BLaER1 treated with 17β-estradiol and CSF1 and Interleukin-3, amounts not matched to agents 10 nM and 100 nM (cell line): ENCODE measurements at regions not wholly inside any gene's neighbourhood (a gene's known extent, or its start where the extent isn't known, plus 50 kb on each side); places are given as distances from the start of the nearest gene placed in this dataset.

Experiments
- H3K27ac ChIP-seq, 11 experiments: shearing (Covaris generic); formaldehyde crosslinking; 2 replicates each; pipeline ENCODE4 v1.8.1; 2022
- H3K27me3 ChIP-seq, 11 experiments: shearing (Covaris generic); formaldehyde crosslinking; 2 replicates each; pipeline ENCODE4 v1.8.1; 2022
- H3K36me3 ChIP-seq, 11 experiments: shearing (Covaris generic); formaldehyde crosslinking; 2 replicates each; pipeline ENCODE4 v1.8.1; 2022
- H3K4me1 ChIP-seq, 10 experiments: shearing (Covaris generic); formaldehyde crosslinking; 2 replicates each; pipeline ENCODE4 v1.8.1; 2022
- H3K4me2 ChIP-seq, 11 experiments: shearing (Covaris generic); formaldehyde crosslinking; 2 replicates each; pipeline ENCODE4 v1.8.1; 2022
- H3K4me3 ChIP-seq, 10 experiments: shearing (Covaris generic); formaldehyde crosslinking; 2 replicates each; pipeline ENCODE4 v1.8.1; 2022
- H3K9ac ChIP-seq, 11 experiments: shearing (Covaris generic); formaldehyde crosslinking; 2 replicates each; pipeline ENCODE4 v1.8.1; 2022
- H3K9me3 ChIP-seq, 11 experiments: shearing (Covaris generic); formaldehyde crosslinking; replicated peaks in 1 of 11; 2 replicates each; pipeline ENCODE4 v1.8.1; 2022
- H4K20me1 ChIP-seq, 11 experiments: shearing (Covaris generic); formaldehyde crosslinking; 2 replicates each; pipeline ENCODE4 v1.8.1; 2022
- Cebpa-rat ChIP-seq, 11 experiments: shearing (Covaris generic); IDR thresholded peaks; 2 replicates each; pipeline ENCODE4 v1.8.1; 2022

DNA sequence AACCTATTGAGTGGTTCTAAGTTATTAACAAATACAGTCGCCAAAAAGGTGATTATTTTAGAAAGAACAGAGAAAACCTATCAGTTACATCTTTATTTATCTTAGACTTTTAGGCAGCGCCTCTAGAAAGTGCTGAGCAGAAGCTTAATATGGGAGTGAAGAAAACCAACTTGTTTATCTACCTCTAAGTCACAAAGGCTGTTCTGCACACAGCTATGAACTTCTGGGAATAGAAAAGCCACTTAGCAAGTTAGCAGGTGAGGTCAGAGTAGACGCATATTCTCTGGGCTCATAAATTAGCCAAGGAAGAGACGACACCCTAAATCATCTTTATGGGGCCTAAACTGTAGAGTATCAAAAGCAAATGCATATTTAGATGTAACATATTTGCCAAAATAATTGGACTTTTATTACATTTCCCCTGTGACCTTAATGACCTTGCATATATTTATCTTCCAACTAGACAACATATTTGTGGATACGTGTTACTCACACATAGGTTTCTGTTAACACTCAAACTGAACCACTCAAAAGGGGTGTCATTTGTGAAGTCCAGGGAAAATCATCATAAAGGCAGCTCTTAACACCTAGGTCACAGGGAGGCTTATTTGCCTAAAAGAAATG is 267.1 kb downstream of the ADGB start:
- Histone ChIP-seq H3K9me3 (no peaks in the 10 kb centered on the region), H3K4me3 (no peak overlapping the region), H3K27me3 (no peaks in the 10 kb centered on the region), H4K20me1 (no peaks in the 10 kb centered on the region), H3K4me1 (peaks cover 0 to 5% (median 0%) of the 10 kb centered on the region in 10 experiments; a peak in 6 of 20 replicates), H3K9ac (no peak overlapping the region), H3K4me2 (no peak overlapping the region), H3K36me3 (no peaks in the 10 kb centered on the region), H3K27ac (no peak overlapping the region)
- no peak for TF ChIP-seq Cebpa-rat (IDR thresholded peaks at IDR 0.05)

DNA sequence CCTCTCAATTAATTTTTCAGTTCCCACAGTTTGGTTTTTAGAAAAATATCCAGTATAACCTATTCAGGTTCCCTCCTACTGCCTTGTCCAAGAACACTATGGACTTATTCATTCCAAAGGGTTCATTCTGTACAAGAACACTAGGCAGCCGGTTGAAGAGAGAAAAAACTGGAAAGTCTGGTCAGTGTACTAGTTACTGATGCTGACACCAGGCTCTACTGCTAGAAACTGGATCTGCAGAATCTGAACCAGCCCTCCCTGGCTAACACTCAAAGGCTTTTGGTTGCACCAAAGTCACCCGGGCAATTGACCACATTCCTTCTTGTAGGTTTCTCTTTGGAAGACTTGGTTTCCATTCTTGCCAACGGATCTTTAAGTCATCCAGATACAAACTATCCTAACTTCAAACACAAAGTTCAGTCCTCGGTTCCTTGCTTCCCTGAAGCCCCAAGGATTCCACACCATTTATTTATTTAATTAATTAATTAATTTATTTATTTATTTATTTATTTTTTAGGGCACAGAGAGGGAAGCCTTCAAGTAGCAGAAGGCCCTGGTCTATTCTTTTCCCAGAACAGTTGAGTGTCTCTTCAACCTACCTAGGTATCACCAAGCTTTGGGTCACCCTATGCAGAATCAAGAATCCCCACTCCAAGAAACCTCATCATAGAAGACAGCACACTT is 268.1 kb downstream of the ADGB start:
- Histone ChIP-seq H3K4me2 (no peak overlapping the region), H3K27me3 (no peaks in the 10 kb centered on the region), H3K9ac (no peak overlapping the region), H3K27ac (no peak overlapping the region), H3K9me3 (no peaks in the 10 kb centered on the region), H3K4me3 (no peak overlapping the region), H3K36me3 (no peaks in the 10 kb centered on the region), H4K20me1 (no peaks in the 10 kb centered on the region), H3K4me1 (peaks cover 0 to 9% (median 0%) of the 10 kb centered on the region in 10 experiments; a peak in 6 of 20 replicates)
- no peak for TF ChIP-seq Cebpa-rat (IDR thresholded peaks at IDR 0.05)

DNA sequence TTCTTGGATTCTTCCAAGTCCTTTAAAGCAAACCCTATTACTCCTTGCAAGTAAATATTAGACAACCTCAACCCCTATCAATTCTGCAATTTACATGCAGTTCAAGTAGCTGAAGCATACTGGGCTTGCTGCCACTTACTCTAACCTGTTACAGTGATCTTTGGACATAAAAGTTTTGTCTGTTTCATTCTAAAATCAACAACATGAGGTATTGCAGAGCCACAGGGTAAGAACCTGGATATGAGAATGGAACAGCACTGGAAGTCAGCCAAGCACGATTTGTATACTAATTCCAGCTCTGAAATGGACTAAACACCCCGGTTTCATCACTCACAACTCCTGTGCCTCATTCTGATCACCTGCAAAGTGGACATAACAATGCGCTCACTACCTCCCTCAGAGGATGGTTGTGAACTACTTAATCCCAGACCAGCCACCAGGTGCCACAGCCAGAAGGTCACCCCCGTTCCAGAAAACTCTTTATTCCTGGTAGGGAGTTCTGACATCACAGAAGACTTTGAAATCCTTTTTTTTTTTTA is 270.0 kb downstream of the ADGB start:
- no peaks in the 10 kb centered on the region for H3K9me3 ChIP-seq
- H3K4me2 ChIP-seq, result no peak overlapping the region
- no peak overlapping the region for H3K27ac ChIP-seq
- H3K4me3 ChIP-seq, result no peak overlapping the region
- H4K20me1 ChIP-seq, result no peaks in the 10 kb centered on the region
- H3K4me1 ChIP-seq, result peaks cover 0 to 9% (median 0%) of the 10 kb centered on the region in 10 experiments; a peak in 6 of 20 replicates
- TF ChIP-seq Cebpa-rat (IDR thresholded peaks at IDR 0.05), result no peak
- H3K9ac ChIP-seq, result no peak overlapping the region
- H3K36me3 ChIP-seq, result no peaks in the 10 kb centered on the region
- H3K27me3 ChIP-seq, result no peaks in the 10 kb centered on the region

DNA sequence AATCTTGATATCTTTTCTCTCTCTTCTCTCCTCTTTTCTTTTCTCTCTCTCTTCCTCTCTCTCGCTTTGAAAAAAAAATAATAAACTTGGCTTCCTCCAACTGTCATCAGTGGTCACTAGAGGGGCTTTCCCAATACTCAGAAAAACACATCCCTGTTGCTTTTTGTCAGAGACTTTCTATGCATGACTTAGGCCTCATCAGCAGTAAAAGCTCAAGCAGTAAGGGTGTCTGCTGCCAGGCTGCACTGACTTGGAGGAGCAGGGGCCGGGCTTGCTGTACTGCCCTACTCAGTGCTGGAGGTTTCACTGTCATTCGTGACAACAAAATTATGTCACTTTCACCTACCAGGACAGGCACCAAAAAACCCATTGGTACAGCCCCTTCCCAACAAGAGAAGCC is 272.0 kb downstream of the ADGB start:
- Histone ChIP-seq H3K4me3 (no peak overlapping the region), H3K36me3 (no peaks in the 10 kb centered on the region), H3K4me2 (peak overlapping the region in 3 of 11 experiments; percentile 30 to 60 (median 44); a peak in 5 of 22 replicates), H3K9me3 (no peaks in the 10 kb centered on the region), H3K4me1 (peaks cover 0 to 11% (median 1%) of the 10 kb centered on the region in 10 experiments; a peak in 12 of 20 replicates), H3K9ac (no peak overlapping the region), H3K27ac (no peak overlapping the region), H3K27me3 (no peaks in the 10 kb centered on the region), H4K20me1 (no peaks in the 10 kb centered on the region)
- no peak for TF ChIP-seq Cebpa-rat (IDR thresholded peaks at IDR 0.05)

DNA sequence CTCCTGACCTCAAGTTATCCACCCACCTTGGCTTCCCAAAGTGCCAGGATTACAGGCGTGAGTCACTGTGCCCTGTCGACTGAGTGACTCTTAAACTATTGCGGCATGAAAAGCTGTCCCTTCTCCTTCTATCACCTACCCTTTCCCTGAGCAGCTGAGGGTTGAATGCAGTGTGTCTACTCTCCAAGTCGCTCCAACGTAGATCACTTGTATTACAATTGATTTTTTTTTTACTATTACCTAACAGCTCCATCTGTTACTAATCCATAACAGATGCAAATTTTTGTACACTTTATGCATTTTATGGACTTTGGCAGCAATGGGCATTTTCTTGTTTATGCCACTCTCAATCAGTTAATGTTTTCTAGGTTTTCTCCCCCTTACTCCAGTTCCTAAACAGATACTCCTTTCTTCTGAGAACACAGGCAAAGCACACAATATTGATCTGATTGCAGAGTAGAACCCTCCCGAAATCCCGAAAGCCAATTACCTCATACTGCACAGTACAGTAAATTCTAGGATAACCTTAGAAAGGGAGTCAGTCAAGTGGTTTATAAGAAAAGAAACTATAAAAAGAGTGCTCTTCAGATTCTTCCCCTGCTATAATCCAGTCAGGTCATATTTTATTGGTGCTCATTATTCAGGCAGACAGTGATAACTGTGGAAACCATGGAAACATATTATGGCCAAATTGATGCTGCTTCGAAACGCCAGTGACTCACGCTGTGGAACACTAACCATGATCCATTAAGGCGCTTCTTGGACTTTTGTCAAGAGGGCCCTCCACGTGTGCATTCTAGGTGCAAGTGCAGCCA is 273.0 kb downstream of the ADGB start:
- TF ChIP-seq Cebpa-rat (IDR thresholded peaks at IDR 0.05), result no peak
- no peaks in the 10 kb centered on the region for H3K36me3 ChIP-seq
- no peak overlapping the region for H3K27ac ChIP-seq
- peaks cover 10 to 22% (median 11%) of the 10 kb centered on the region in 10 experiments for H3K4me1 ChIP-seq
- H4K20me1 ChIP-seq, result no peaks in the 10 kb centered on the region
- no peak overlapping the region for H3K4me2 ChIP-seq
- H3K9ac ChIP-seq, result no peak overlapping the region
- no peaks in the 10 kb centered on the region for H3K27me3 ChIP-seq
- H3K9me3 ChIP-seq, result no peaks in the 10 kb centered on the region
- H3K4me3 ChIP-seq, result no peak overlapping the region

DNA sequence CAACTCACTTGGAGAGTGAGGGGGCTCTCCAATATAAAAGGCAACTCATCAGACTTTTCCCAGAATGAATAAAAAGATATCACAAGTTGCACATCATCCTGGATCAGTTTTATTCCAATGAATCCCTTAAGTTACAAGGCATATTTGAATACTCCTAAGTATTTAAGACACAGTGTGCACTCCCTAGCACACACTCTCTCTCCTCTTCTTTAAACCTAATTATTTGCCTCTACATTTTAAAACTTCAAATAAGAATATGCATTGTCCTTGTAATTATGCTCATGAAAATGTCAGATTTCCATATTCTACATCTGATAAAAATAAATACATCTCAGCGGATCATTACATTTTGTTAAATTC is 273.6 kb downstream of the ADGB start:
- H3K27ac ChIP-seq, result no peak overlapping the region

DNA sequence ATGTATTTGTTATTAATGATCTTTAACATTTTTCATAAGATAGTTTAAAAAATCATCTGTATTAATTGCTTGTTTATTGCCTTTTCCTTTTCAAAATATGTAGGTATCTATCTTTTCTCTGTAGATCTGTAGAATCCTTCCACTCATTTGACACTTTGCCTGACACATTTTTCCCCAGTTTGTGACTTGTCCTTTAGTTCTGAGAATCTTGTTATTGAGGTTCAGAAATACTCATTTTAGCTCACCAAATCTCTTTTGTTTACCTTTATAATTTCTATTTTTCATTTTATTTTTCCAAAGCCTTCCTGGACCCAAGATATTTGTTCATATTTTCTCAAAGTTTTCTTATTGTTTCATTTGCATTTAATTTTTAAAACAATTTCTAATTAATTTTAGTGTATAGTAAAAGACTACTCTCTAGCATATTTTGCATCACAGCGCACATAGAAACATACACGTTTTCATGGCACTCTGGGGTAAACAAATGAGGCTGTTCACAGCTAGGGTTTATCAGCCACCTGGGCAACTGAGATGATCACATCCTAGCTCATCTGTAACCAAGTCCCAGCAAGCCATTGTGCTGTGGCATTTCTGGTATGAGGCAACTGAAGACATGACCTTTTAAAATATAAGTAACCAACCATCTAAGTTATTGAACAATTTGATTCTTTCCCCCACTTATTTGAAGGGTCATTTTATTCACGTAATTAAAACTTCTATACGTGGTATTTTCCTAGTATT is 275.7 kb downstream of the ADGB start:
- Histone ChIP-seq H3K27me3 (no peaks in the 10 kb centered on the region), H3K9me3 (no peaks in the 10 kb centered on the region), H3K9ac (no peak overlapping the region), H3K36me3 (no peaks in the 10 kb centered on the region), H3K4me3 (no peak overlapping the region), H4K20me1 (no peaks in the 10 kb centered on the region), H3K4me2 (no peak overlapping the region), H3K4me1 (peaks cover 12 to 48% (median 20%) of the 10 kb centered on the region in 10 experiments), H3K27ac (no peak overlapping the region)
- no peak for TF ChIP-seq Cebpa-rat (IDR thresholded peaks at IDR 0.05)

More for the DNA sequence above, 273.6 kb downstream of the ADGB start:
- no peak overlapping the region for H3K4me2 ChIP-seq
- H3K9ac ChIP-seq, result no peak overlapping the region
- H3K4me1 ChIP-seq, result peaks cover 12 to 28% (median 15%) of the 10 kb centered on the region in 10 experiments
- H4K20me1 ChIP-seq, result no peaks in the 10 kb centered on the region
- no peak overlapping the region for H3K4me3 ChIP-seq
- no peak for TF ChIP-seq Cebpa-rat (IDR thresholded peaks at IDR 0.05)
- no peaks in the 10 kb centered on the region for H3K27me3 ChIP-seq
- no peaks in the 10 kb centered on the region for H3K9me3 ChIP-seq
- H3K36me3 ChIP-seq, result no peaks in the 10 kb centered on the region

DNA sequence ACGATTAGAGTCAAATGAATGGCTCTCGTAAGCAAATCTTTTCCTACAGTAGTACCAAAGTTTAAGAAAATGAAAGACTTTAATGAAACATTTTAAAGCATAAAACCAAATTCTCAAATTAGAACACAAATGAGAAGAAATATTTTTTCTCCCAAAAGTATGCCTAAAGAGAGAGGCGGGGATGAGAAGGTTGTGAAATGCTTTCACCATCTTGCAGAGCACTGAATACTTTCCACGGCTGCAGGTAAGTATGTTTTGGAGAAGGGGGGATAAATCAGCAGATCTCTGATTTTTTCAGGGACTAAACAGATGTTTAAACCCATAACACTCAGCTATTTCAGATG is 277.1 kb downstream of the ADGB start:
- Histone ChIP-seq H3K4me1 (peaks cover 12 to 45% (median 20%) of the 10 kb centered on the region in 10 experiments), H3K27ac (peak overlapping the region in 9 of 11 experiments; percentile 27 to 78 (median 62); a peak in 18 of 22 replicates), H3K4me2 (peak overlapping the region; percentile 28 to 78 (median 51); a peak in 17 of 22 replicates), H3K27me3 (no peaks in the 10 kb centered on the region), H3K36me3 (no peaks in the 10 kb centered on the region), H3K9ac (peak overlapping the region in 3 of 11 experiments; percentile 30 to 61 (median 34); a peak in 4 of 22 replicates), H3K9me3 (no peaks in the 10 kb centered on the region), H3K4me3 (no peak overlapping the region), H4K20me1 (no peaks in the 10 kb centered on the region)
- TF ChIP-seq Cebpa-rat (IDR thresholded peaks at IDR 0.05), result no peak
